ENCODE measurements at regions not wholly inside any gene's neighbourhood (a gene's known extent, or its start where the extent isn't known, plus 50 kb on each side); places are given as distances from the start of the nearest gene placed in this dataset.
A peak's percentile ranks its signal among the peaks of the same experiment; 100 is the strongest.

- DNase-seq = peak; percentile 81
Observed at GRCh38 chr10:78549140-78549935, 515.7 kb downstream of the RPS24 start.

GRCh38 chr10:78550090-78550489 is 516.4 kb downstream of the RPS24 start:
- no peak for DNase-seq

- no peak for DNase-seq
Observed at GRCh38 chr10:78550716-78551115, 517.1 kb downstream of the RPS24 start.

GRCh38 chr10:78551184-78552005 is 517.4 kb upstream of the ZMIZ1 start:
- no peak for DNase-seq

- no peak for DNase-seq
Observed at GRCh38 chr10:78552261-78552811, 516.4 kb upstream of the ZMIZ1 start.

GRCh38 chr10:78553792-78554191 is 515.0 kb upstream of the ZMIZ1 start:
- DNase-seq = no peak

GRCh38 chr10:78555128-78555527 is 513.6 kb upstream of the ZMIZ1 start:
- DNase-seq = no peak

- no peak for DNase-seq
Observed at GRCh38 chr10:78556705-78557432, 511.9 kb upstream of the ZMIZ1 start.

- no peak for DNase-seq
Observed at GRCh38 chr10:78557433-78557925, 511.3 kb upstream of the ZMIZ1 start.

GRCh38 chr10:78559661-78560340 is 509.0 kb upstream of the ZMIZ1 start:
- no peak for DNase-seq

GRCh38 chr10:78560341-78560688 is 508.5 kb upstream of the ZMIZ1 start:
- no peak for DNase-seq

GRCh38 chr10:78563314-78563713 is 505.5 kb upstream of the ZMIZ1 start:
- no peak for DNase-seq

- no peak for DNase-seq
Observed at GRCh38 chr10:78565841-78566240, 502.9 kb upstream of the ZMIZ1 start.

GRCh38 chr10:78566284-78567111 is 502.3 kb upstream of the ZMIZ1 start:
- no peak for DNase-seq

GRCh38 chr10:78567680-78568455 is 500.9 kb upstream of the ZMIZ1 start:
- DNase-seq = no peak

- DNase-seq = no peak
Observed at GRCh38 chr10:78568620-78569019, 500.1 kb upstream of the ZMIZ1 start.

GRCh38 chr10:78570633-78571235 is 498.0 kb upstream of the ZMIZ1 start:
- no peak for DNase-seq

GRCh38 chr10:78571286-78571685 is 497.5 kb upstream of the ZMIZ1 start:
- DNase-seq = no peak

GRCh38 chr10:78571891-78572290 is 496.9 kb upstream of the ZMIZ1 start:
- DNase-seq = no peak

GRCh38 chr10:78572565-78572964 is 496.2 kb upstream of the ZMIZ1 start:
- DNase-seq = no peak
